Activated CD8-positive, alpha-beta T cell treated with anti-CD3 and anti-CD28 coated beads for 36 hours (primary cell): ENCODE measurements at regions not wholly inside any gene's neighbourhood (a gene's known extent, or its start where the extent isn't known, plus 50 kb on each side); places are given as distances from the start of the nearest gene placed in this dataset.

ENCODE experiments used
- ATAC-seq: fragments of 200-7000 bp; cut with Tn5 transposase; one replicate; pipeline ENCODE4 v1.10.0; 2021; ENCODE audit warnings: mild to moderate bottlenecking, moderate library complexity
- CTCF ChIA-PET: fragments of 350-600 bp; sonication (Branson Sonifier 250); formaldehyde crosslinking; loops from one replicate; lab custom pipeline; 2021; ENCODE audit warnings: antibody characterized with exemption; lab: Charles Lee
- POLR2A ChIA-PET: fragments of 350-600 bp; sonication (Branson Sonifier 250); formaldehyde crosslinking; loops from one replicate; lab custom pipeline; 2021; ENCODE audit warnings: antibody characterized with exemption; lab: Charles Lee
- DNase-seq: peaks from one replicate; pipeline ENCODE4 v3.0.0-alpha.2; 2020
- H3K27ac Mint-ChIP-seq: one replicate; pipeline ENCODE4 v1.8.0; 2021; ENCODE audit warnings: mild to moderate bottlenecking, mixed read lengths
- H3K27me3 Mint-ChIP-seq: one replicate; pipeline ENCODE4 v1.8.0; 2021; ENCODE audit warnings: mixed read lengths
- H3K36me3 Mint-ChIP-seq: one replicate; pipeline ENCODE4 v1.8.0; 2021; ENCODE audit warnings: low read depth, mixed read lengths
- H3K4me1 Mint-ChIP-seq: one replicate; pipeline ENCODE4 v1.8.0; 2021; ENCODE audit warnings: low read depth, mixed read lengths
- H3K4me3 Mint-ChIP-seq: one replicate; pipeline ENCODE4 v1.8.0; 2021; ENCODE audit warnings: mild to moderate bottlenecking, moderate library complexity, mixed read lengths
- H3K9me3 Mint-ChIP-seq: one replicate; pipeline ENCODE4 v1.8.0; 2021; ENCODE audit warnings: mixed read lengths
- CTCF ChIP-seq: fragments of 200-600 bp; IDR thresholded peaks from one replicate; pipeline ENCODE4 v1.8.0; 2022; ENCODE audit warnings: antibody characterized with exemption, mild to moderate bottlenecking
- intact Hi-C: fragments of 100-400 bp; cut with micrococcal nuclease; formaldehyde crosslinking; loops from one replicate; pipeline ENCODE4 v1.10.0; 2022

GRCh38 chr5:174798551-174798951, 74.2 kb downstream of the MSX2 start:
- Mint-ChIP-seq H3K36me3 (no peaks in the 10 kb centered on the region), H3K4me1 (no peaks in the 10 kb centered on the region), H3K27me3 (peaks cover 27% of the 10 kb centered on the region), H3K9me3 (no peaks in the 10 kb centered on the region), H3K4me3 (no peak overlapping the region), H3K27ac (no peak overlapping the region)
- intact Hi-C loops: no loop called here
- ChIA-PET POLR2A (no interaction called here), CTCF (no interaction called here)
- TF ChIP-seq CTCF: no peak
- ATAC-seq (no peak), DNase-seq (no peak)

- Mint-ChIP-seq H3K27me3 (peaks cover 40% of the 10 kb centered on the region), H3K4me1 (no peaks in the 10 kb centered on the region)
These were observed 72.4 kb downstream of the MSX2 start for GRCh38 chr5:174796711-174797192.

GRCh38 chr5:174794931-174795672, 70.7 kb downstream of the MSX2 start:
- ATAC-seq (no peak), DNase-seq (no peak)
- CTCF ChIA-PET: interaction anchor here (1.3 to 5.6 kb wide), 4 partner anchors 15 to 374 kb away, joined by 3 to 68 read pairs (median 4); no protein-coding TSS in a partner anchor
- Mint-ChIP-seq H3K36me3 (no peaks in the 10 kb centered on the region), H3K4me3 (no peak overlapping the region), H3K9me3 (no peaks in the 10 kb centered on the region), H3K27ac (no peak overlapping the region), H3K27me3 (peaks cover 42% of the 10 kb centered on the region), H3K4me1 (no peaks in the 10 kb centered on the region)
- intact Hi-C loops: no loop called here
- POLR2A ChIA-PET: no interaction called here
- no peak for TF ChIP-seq CTCF

More at GRCh38 chr5:174796711-174797192, 72.4 kb downstream of the MSX2 start:
- no peaks in the 10 kb centered on the region for H3K9me3 Mint-ChIP-seq
- DNase-seq (no peak), ATAC-seq (no peak)
- H3K27ac Mint-ChIP-seq: no peak overlapping the region
- no peaks in the 10 kb centered on the region for H3K36me3 Mint-ChIP-seq
- no peak for TF ChIP-seq CTCF
- intact Hi-C loops: no loop called here
- no peak overlapping the region for H3K4me3 Mint-ChIP-seq
- CTCF ChIA-PET: interaction anchor here (5.6 kb wide), 1 partner anchor 376 kb away, joined by 68 read pairs; no protein-coding TSS in a partner anchor
- POLR2A ChIA-PET: no interaction called here

GRCh38 chr5:174793684-174794328, 69.4 kb downstream of the MSX2 start:
- peak; percentile 53 for ATAC-seq
- no peaks in the 10 kb centered on the region for H3K9me3 Mint-ChIP-seq
- no peak overlapping the region for H3K27ac Mint-ChIP-seq
- H3K4me3 Mint-ChIP-seq: no peak overlapping the region
- no peaks in the 10 kb centered on the region for H3K4me1 Mint-ChIP-seq
- ChIA-PET CTCF (interaction anchor here (0.6 to 5.6 kb wide), 12 partner anchors 12 to 379 kb away, joined by 3 to 68 read pairs (median 3); no protein-coding TSS in a partner anchor), POLR2A (no interaction called here)
- DNase-seq: peak; percentile 58
- intact Hi-C loops: loop anchor here (2.0 kb wide), 1 partner anchor 375 kb away; no protein-coding TSS in a partner anchor
- peak; percentile 75 for TF ChIP-seq CTCF
- peaks cover 42% of the 10 kb centered on the region for H3K27me3 Mint-ChIP-seq
- H3K36me3 Mint-ChIP-seq: no peaks in the 10 kb centered on the region
